Mucosa of descending colon (tissue), 3 donors: ENCODE measurements at regions not wholly inside any gene's neighbourhood (a gene's known extent, or its start where the extent isn't known, plus 50 kb on each side); places are given as distances from the start of the nearest gene placed in this dataset.

ENCODE experiments used
- ATAC-seq: fragments of 200-7000 bp; cut with Tn5 transposase; one replicate; pipeline ENCODE4 v1.9.1; 2020; ENCODE audit warnings: mild to moderate bottlenecking, moderate library complexity
- DNase-seq, 3 donors: peaks; one replicate each; pipeline ENCODE4 v3.0.0-alpha.2; 2020
- H3K36me3 ChIP-seq: fragments of 200-600 bp; one replicate; pipeline ENCODE4 v1.8.0; 2021; ENCODE audit warnings: low read depth, mild to moderate bottlenecking
- H3K4me1 ChIP-seq: fragments of 200-600 bp; one replicate; pipeline ENCODE4 v1.8.0; 2021; ENCODE audit warnings: low read depth, mild to moderate bottlenecking
- H3K4me3 ChIP-seq: fragments of 200-600 bp; one replicate; pipeline ENCODE4 v1.8.0; 2021; ENCODE audit warnings: mild to moderate bottlenecking
- H3K9me3 ChIP-seq: fragments of 200-600 bp; one replicate; pipeline ENCODE4 v1.8.0; 2021; ENCODE audit warnings: mild to moderate bottlenecking
- CTCF ChIP-seq: fragments of 200-600 bp; IDR thresholded peaks from one replicate; pipeline ENCODE4 v1.8.0; 2022; ENCODE audit warnings: antibody characterized with exemption, mild to moderate bottlenecking
- intact Hi-C, 2 donors: fragments of 100-400 bp; cut with DNase I in 1 of 2; cut with micrococcal nuclease in 1 of 2; formaldehyde crosslinking; loops; one replicate each; pipeline versions ENCODE4 v1.11.0 to v1.11.1; 2022; cut with DNase I, micrococcal nuclease
- donor health status: DM: no; HTN: no; CAD: no; lungs with moderate emphysema.
- donor health status: DM: no; HTN: no; CAD: no.
- donor health status: DM: no; HTN: yes; CAD: no.

GRCh38 chr2:6730649-6731532, 134.8 kb downstream of the CMPK2 start:
- no peaks in the 10 kb centered on the region for H3K9me3 ChIP-seq
- no peaks in the 10 kb centered on the region for H3K36me3 ChIP-seq
- ATAC-seq (no peak), DNase-seq (no peak)
- intact Hi-C loops: no loop called here
- H3K4me1 ChIP-seq: no peaks in the 10 kb centered on the region
- no peak for TF ChIP-seq CTCF
- no peak overlapping the region for H3K4me3 ChIP-seq

GRCh38 chr2:6739547-6739946, 126.2 kb downstream of the CMPK2 start:
- TF ChIP-seq CTCF: no peak
- Histone ChIP-seq H3K9me3 (no peaks in the 10 kb centered on the region), H3K4me1 (no peaks in the 10 kb centered on the region), H3K4me3 (no peak overlapping the region), H3K36me3 (no peaks in the 10 kb centered on the region)
- ATAC-seq: no peak
- no peak for DNase-seq
- intact Hi-C loops: no loop called here

- no peak for ATAC-seq
- no peak overlapping the region for H3K4me3 ChIP-seq
- H3K36me3 ChIP-seq: no peaks in the 10 kb centered on the region
- H3K9me3 ChIP-seq: no peaks in the 10 kb centered on the region
- intact Hi-C loops: no loop called here
- no peaks in the 10 kb centered on the region for H3K4me1 ChIP-seq
- no peak for TF ChIP-seq CTCF
- no peak for DNase-seq
These were observed 124.5 kb downstream of the CMPK2 start for GRCh38 chr2:6741229-6741628.

GRCh38 chr2:6744038-6744437, 121.7 kb downstream of the CMPK2 start:
- DNase-seq (no peak), ATAC-seq (no peak)
- TF ChIP-seq CTCF: no peak
- intact Hi-C loops: no loop called here
- Histone ChIP-seq H3K4me1 (no peaks in the 10 kb centered on the region), H3K9me3 (no peaks in the 10 kb centered on the region), H3K36me3 (no peaks in the 10 kb centered on the region), H3K4me3 (no peak overlapping the region)

GRCh38 chr2:6747433-6747832, 118.3 kb downstream of the CMPK2 start:
- H3K36me3 ChIP-seq: no peaks in the 10 kb centered on the region
- ATAC-seq (no peak), DNase-seq (no peak)

More at GRCh38 chr2:6747433-6747832, 118.3 kb downstream of the CMPK2 start:
- H3K4me3 ChIP-seq: no peak overlapping the region
- TF ChIP-seq CTCF: no peak
- no peaks in the 10 kb centered on the region for H3K9me3 ChIP-seq
- intact Hi-C loops: no loop called here
- no peaks in the 10 kb centered on the region for H3K4me1 ChIP-seq
